ENCODE measurements at regions not wholly inside any gene's neighbourhood (a gene's known extent, or its start where the extent isn't known, plus 50 kb on each side); places are given as distances from the start of the nearest gene placed in this dataset.

- H3K27me3 Mint-ChIP-seq (ENCODE audit: low read depth): peaks cover 6% of the 10 kb centered on the region
- no peak overlapping the region for H3K4me3 Mint-ChIP-seq
- no peaks in the 10 kb centered on the region for H3K9me3 Mint-ChIP-seq
- DNase-seq (no peak), ATAC-seq (no peak)
- no peaks in the 10 kb centered on the region for H3K4me1 Mint-ChIP-seq (ENCODE audit: low read depth)
- H3K36me3 Mint-ChIP-seq (ENCODE audit: insufficient read depth): no peaks in the 10 kb centered on the region
These were observed 197.1 kb downstream of the RDH14 start for GRCh38 chr2:18363348-18363747.

- no peaks in the 10 kb centered on the region for H3K9me3 Mint-ChIP-seq
- no peaks in the 10 kb centered on the region for H3K4me1 Mint-ChIP-seq (ENCODE audit: low read depth)
- H3K36me3 Mint-ChIP-seq (ENCODE audit: insufficient read depth): no peaks in the 10 kb centered on the region
- DNase-seq (no peak), ATAC-seq (no peak)
- no peak overlapping the region for H3K4me3 Mint-ChIP-seq
- H3K27me3 Mint-ChIP-seq (ENCODE audit: low read depth): peaks cover 6% of the 10 kb centered on the region
These were observed 197.8 kb downstream of the RDH14 start for GRCh38 chr2:18362696-18363095.

- H3K4me1 Mint-ChIP-seq (ENCODE audit: low read depth): no peaks in the 10 kb centered on the region
- no peaks in the 10 kb centered on the region for H3K9me3 Mint-ChIP-seq
- H3K36me3 Mint-ChIP-seq (ENCODE audit: insufficient read depth): no peaks in the 10 kb centered on the region
- DNase-seq (no peak), ATAC-seq (no peak)
- H3K27me3 Mint-ChIP-seq (ENCODE audit: low read depth): peaks cover 1% of the 10 kb centered on the region
- no peak overlapping the region for H3K4me3 Mint-ChIP-seq
These were observed 202.9 kb downstream of the RDH14 start for GRCh38 chr2:18357537-18357936.

- Mint-ChIP-seq H3K4me3 (no peak overlapping the region), H3K9me3 (no peaks in the 10 kb centered on the region), H3K4me1 (ENCODE audit: low read depth) (no peaks in the 10 kb centered on the region), H3K36me3 (ENCODE audit: insufficient read depth) (no peaks in the 10 kb centered on the region), H3K27me3 (ENCODE audit: low read depth) (peaks cover 1% of the 10 kb centered on the region)
- no peak for DNase-seq
- ATAC-seq: no peak
These were observed 203.8 kb downstream of the RDH14 start for GRCh38 chr2:18356676-18357075.

- DNase-seq (no peak), ATAC-seq (no peak)
- H3K9me3 Mint-ChIP-seq: peaks cover 4% of the 10 kb centered on the region
- no peaks in the 10 kb centered on the region for H3K27me3 Mint-ChIP-seq (ENCODE audit: low read depth)
- no peaks in the 10 kb centered on the region for H3K36me3 Mint-ChIP-seq (ENCODE audit: insufficient read depth)
- H3K4me1 Mint-ChIP-seq (ENCODE audit: low read depth): no peaks in the 10 kb centered on the region
- no peak overlapping the region for H3K4me3 Mint-ChIP-seq
These were observed 211.0 kb downstream of the RDH14 start for GRCh38 chr2:18349421-18349820.

GRCh38 chr2:18346874-18347273 lies 213.6 kb downstream of the RDH14 start:
- Mint-ChIP-seq H3K4me1 (ENCODE audit: low read depth) (no peaks in the 10 kb centered on the region), H3K27me3 (ENCODE audit: low read depth) (no peaks in the 10 kb centered on the region), H3K36me3 (ENCODE audit: insufficient read depth) (no peaks in the 10 kb centered on the region)

GRCh38 chr2:18346344-18346743 lies 214.1 kb downstream of the RDH14 start:
- Mint-ChIP-seq H3K4me1 (ENCODE audit: low read depth) (no peaks in the 10 kb centered on the region), H3K27me3 (ENCODE audit: low read depth) (no peaks in the 10 kb centered on the region), H3K36me3 (ENCODE audit: insufficient read depth) (no peaks in the 10 kb centered on the region), H3K4me3 (no peak overlapping the region), H3K9me3 (peaks cover 4% of the 10 kb centered on the region)
- no peak for DNase-seq
- no peak for ATAC-seq

More at GRCh38 chr2:18346874-18347273, 213.6 kb downstream of the RDH14 start:
- DNase-seq: no peak
- ATAC-seq: no peak
- Mint-ChIP-seq H3K4me3 (no peak overlapping the region), H3K9me3 (peaks cover 4% of the 10 kb centered on the region)

GRCh38 chr2:18345848-18346247 lies 214.6 kb downstream of the RDH14 start:
- Mint-ChIP-seq H3K27me3 (ENCODE audit: low read depth) (no peaks in the 10 kb centered on the region), H3K4me3 (no peak overlapping the region), H3K4me1 (ENCODE audit: low read depth) (no peaks in the 10 kb centered on the region), H3K36me3 (ENCODE audit: insufficient read depth) (no peaks in the 10 kb centered on the region), H3K9me3 (peaks cover under 1% of the 10 kb centered on the region)
- DNase-seq (no peak), ATAC-seq (no peak)

GRCh38 chr2:18342901-18343300 lies 217.6 kb downstream of the RDH14 start:
- ATAC-seq (no peak), DNase-seq (no peak)
- H3K27me3 Mint-ChIP-seq (ENCODE audit: low read depth): no peaks in the 10 kb centered on the region
- H3K4me1 Mint-ChIP-seq (ENCODE audit: low read depth): no peaks in the 10 kb centered on the region
- no peaks in the 10 kb centered on the region for H3K9me3 Mint-ChIP-seq
- no peaks in the 10 kb centered on the region for H3K36me3 Mint-ChIP-seq (ENCODE audit: insufficient read depth)
- no peak overlapping the region for H3K4me3 Mint-ChIP-seq

- ATAC-seq (no peak), DNase-seq (no peak)
- Mint-ChIP-seq H3K36me3 (ENCODE audit: insufficient read depth) (no peaks in the 10 kb centered on the region), H3K27me3 (ENCODE audit: low read depth) (no peaks in the 10 kb centered on the region), H3K9me3 (no peaks in the 10 kb centered on the region), H3K4me3 (no peak overlapping the region), H3K4me1 (ENCODE audit: low read depth) (no peaks in the 10 kb centered on the region)
These were observed 221.1 kb downstream of the RDH14 start for GRCh38 chr2:18339326-18339725.

GRCh38 chr2:18336975-18337374 lies 223.5 kb downstream of the RDH14 start:
- no peaks in the 10 kb centered on the region for H3K9me3 Mint-ChIP-seq
- no peak for ATAC-seq
- H3K27me3 Mint-ChIP-seq (ENCODE audit: low read depth): peaks cover 1% of the 10 kb centered on the region
- H3K4me1 Mint-ChIP-seq (ENCODE audit: low read depth): no peaks in the 10 kb centered on the region
- H3K4me3 Mint-ChIP-seq: no peak overlapping the region
- DNase-seq: no peak
- no peaks in the 10 kb centered on the region for H3K36me3 Mint-ChIP-seq (ENCODE audit: insufficient read depth)

GRCh38 chr2:18332477-18332876 lies 228.0 kb downstream of the RDH14 start:
- peaks cover 1% of the 10 kb centered on the region for H3K27me3 Mint-ChIP-seq (ENCODE audit: low read depth)
- H3K4me1 Mint-ChIP-seq (ENCODE audit: low read depth): no peaks in the 10 kb centered on the region
- no peaks in the 10 kb centered on the region for H3K9me3 Mint-ChIP-seq
- H3K36me3 Mint-ChIP-seq (ENCODE audit: insufficient read depth): no peaks in the 10 kb centered on the region
- no peak for DNase-seq
- no peak for ATAC-seq
- no peak overlapping the region for H3K4me3 Mint-ChIP-seq

GRCh38 chr2:18325118-18325517 lies 235.3 kb downstream of the RDH14 start:
- ATAC-seq (no peak), DNase-seq (no peak)
- no peaks in the 10 kb centered on the region for H3K4me1 Mint-ChIP-seq (ENCODE audit: low read depth)
- H3K36me3 Mint-ChIP-seq (ENCODE audit: insufficient read depth): no peaks in the 10 kb centered on the region
- H3K27me3 Mint-ChIP-seq (ENCODE audit: low read depth): no peaks in the 10 kb centered on the region
- no peaks in the 10 kb centered on the region for H3K9me3 Mint-ChIP-seq
- no peak overlapping the region for H3K4me3 Mint-ChIP-seq

GRCh38 chr2:18319987-18320386 lies 240.5 kb downstream of the RDH14 start:
- H3K27me3 Mint-ChIP-seq (ENCODE audit: low read depth): peaks cover 2% of the 10 kb centered on the region
- H3K36me3 Mint-ChIP-seq (ENCODE audit: insufficient read depth): no peaks in the 10 kb centered on the region
- DNase-seq (no peak), ATAC-seq (no peak)
- H3K4me1 Mint-ChIP-seq (ENCODE audit: low read depth): no peaks in the 10 kb centered on the region
- H3K4me3 Mint-ChIP-seq: no peak overlapping the region
- no peaks in the 10 kb centered on the region for H3K9me3 Mint-ChIP-seq

- ATAC-seq: no peak
- DNase-seq: no peak
- H3K36me3 Mint-ChIP-seq (ENCODE audit: insufficient read depth): no peaks in the 10 kb centered on the region
These were observed 243.4 kb downstream of the RDH14 start for GRCh38 chr2:18317017-18317416.

GRCh38 chr2:18312818-18313217 lies 247.6 kb downstream of the RDH14 start:
- no peaks in the 10 kb centered on the region for H3K9me3 Mint-ChIP-seq
- no peaks in the 10 kb centered on the region for H3K4me1 Mint-ChIP-seq (ENCODE audit: low read depth)
- no peak overlapping the region for H3K4me3 Mint-ChIP-seq
- H3K27me3 Mint-ChIP-seq (ENCODE audit: low read depth): peaks cover 2% of the 10 kb centered on the region
- no peak for DNase-seq
- no peak for ATAC-seq
- H3K36me3 Mint-ChIP-seq (ENCODE audit: insufficient read depth): no peaks in the 10 kb centered on the region

More at GRCh38 chr2:18317017-18317416, 243.4 kb downstream of the RDH14 start:
- no peak overlapping the region for H3K4me3 Mint-ChIP-seq
- no peaks in the 10 kb centered on the region for H3K4me1 Mint-ChIP-seq (ENCODE audit: low read depth)
- H3K9me3 Mint-ChIP-seq: no peaks in the 10 kb centered on the region
- peaks cover 2% of the 10 kb centered on the region for H3K27me3 Mint-ChIP-seq (ENCODE audit: low read depth)
